Left lung (tissue), 4 donors: ENCODE measurements at regions not wholly inside any gene's neighbourhood (a gene's known extent, or its start where the extent isn't known, plus 50 kb on each side); places are given as distances from the start of the nearest gene placed in this dataset.
"Not testable (repeated sequence)": the region's sequence is repeated elsewhere in the genome, so short reads cannot be mapped to it uniquely, and the experiment has no call there.

Experiments
- ATAC-seq: fragments of 200-7000 bp; cut with Tn5 transposase; one replicate; pipeline ENCODE4 v1.9.1; 2020; ENCODE audit warnings: moderate library complexity
- DNase-seq, 4 donors: peaks; one replicate each; pipeline ENCODE4 v3.0.0-alpha.2; 2013 to 2020
- H3K27ac ChIP-seq, 2 donors: fragments of 200-600 bp; sonication (generic) in 1 of 2; one replicate each; pipeline versions ENCODE4 v1.5.0 to v1.8.0; 2020 to 2021
- H3K27me3 ChIP-seq, 2 donors: fragments of 200-600 bp; sonication (generic) in 1 of 2; one replicate each; pipeline versions ENCODE4 v1.5.0 to v1.8.0; 2020 to 2021
- H3K36me3 ChIP-seq, 2 donors: fragments of 200-600 bp; sonication (generic) in 1 of 2; one replicate each; pipeline versions ENCODE4 v1.5.0 to v1.8.0; 2020 to 2021
- H3K4me1 ChIP-seq, 2 donors: fragments of 200-600 bp; one replicate each; pipeline ENCODE4 v1.8.0; 2021
- H3K4me3 ChIP-seq, 2 donors: fragments of 200-600 bp; sonication (generic) in 1 of 2; one replicate each; pipeline versions ENCODE4 v1.5.0 to v1.8.0; 2020 to 2021; ENCODE audit warnings: mild to moderate bottlenecking in 1 of 2
- H3K9me3 ChIP-seq, 2 donors: fragments of 200-600 bp; sonication (generic) in 1 of 2; one replicate each; pipeline versions ENCODE4 v1.5.0 to v1.8.0; 2020 to 2021
- intact Hi-C, 2 donors: fragments of 100-400 bp; cut with DNase I; formaldehyde crosslinking; loops; one replicate each; pipeline versions ENCODE4 v1.11.2 to v1.14.2; 2022
- TF ChIP-seq, protein P1 (sequence below), 2 donors: fragments of 200-600 bp; sonication (generic) in 1 of 2; IDR thresholded peaks; one replicate each; pipeline versions ENCODE4 v1.5.0 to v1.8.0; 2021; ENCODE audit warnings: antibody characterized with exemption in 2 of 2
- donor health status: DM: no; HTN: yes; CAD: no.
- donor health status: DM: no; HTN: no; CAD: no.

DNA sequence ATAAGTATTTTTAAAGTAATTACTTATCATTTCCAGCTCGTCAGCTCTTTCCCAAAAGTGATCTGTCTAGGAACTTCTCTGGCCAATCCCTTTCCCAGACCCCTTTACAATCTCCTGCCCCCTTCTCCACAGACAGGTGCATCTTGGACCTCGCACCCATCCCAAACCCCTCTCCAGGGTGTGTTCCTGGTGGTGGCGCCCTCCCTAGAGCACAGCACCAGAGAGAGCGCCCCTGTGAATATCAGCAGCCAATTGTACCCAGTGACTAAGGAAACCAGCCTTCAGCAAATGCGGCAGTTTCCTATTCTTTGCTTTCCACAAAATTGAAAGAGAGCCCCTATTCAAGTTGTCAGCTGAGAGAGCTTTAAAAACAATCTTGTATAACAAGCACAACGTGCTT, 157.7 kb downstream of the RNASET2 start:
- TF ChIP-seq, protein P1, sequence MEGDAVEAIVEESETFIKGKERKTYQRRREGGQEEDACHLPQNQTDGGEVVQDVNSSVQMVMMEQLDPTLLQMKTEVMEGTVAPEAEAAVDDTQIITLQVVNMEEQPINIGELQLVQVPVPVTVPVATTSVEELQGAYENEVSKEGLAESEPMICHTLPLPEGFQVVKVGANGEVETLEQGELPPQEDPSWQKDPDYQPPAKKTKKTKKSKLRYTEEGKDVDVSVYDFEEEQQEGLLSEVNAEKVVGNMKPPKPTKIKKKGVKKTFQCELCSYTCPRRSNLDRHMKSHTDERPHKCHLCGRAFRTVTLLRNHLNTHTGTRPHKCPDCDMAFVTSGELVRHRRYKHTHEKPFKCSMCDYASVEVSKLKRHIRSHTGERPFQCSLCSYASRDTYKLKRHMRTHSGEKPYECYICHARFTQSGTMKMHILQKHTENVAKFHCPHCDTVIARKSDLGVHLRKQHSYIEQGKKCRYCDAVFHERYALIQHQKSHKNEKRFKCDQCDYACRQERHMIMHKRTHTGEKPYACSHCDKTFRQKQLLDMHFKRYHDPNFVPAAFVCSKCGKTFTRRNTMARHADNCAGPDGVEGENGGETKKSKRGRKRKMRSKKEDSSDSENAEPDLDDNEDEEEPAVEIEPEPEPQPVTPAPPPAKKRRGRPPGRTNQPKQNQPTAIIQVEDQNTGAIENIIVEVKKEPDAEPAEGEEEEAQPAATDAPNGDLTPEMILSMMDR (IDR thresholded peaks at IDR 0.05) = no peak
- H3K27me3 ChIP-seq = no peaks in the 10 kb centered on the region
- H3K4me3 ChIP-seq = no peak overlapping the region
- H3K27ac ChIP-seq = no peak overlapping the region
- intact Hi-C loops = no loop called here
- DNase-seq (no peak), ATAC-seq (no peak)
- H3K9me3 ChIP-seq = no peaks in the 10 kb centered on the region
- no peaks in the 10 kb centered on the region for H3K36me3 ChIP-seq
- no peaks in the 10 kb centered on the region for H3K4me1 ChIP-seq

GRCh38 chr6:166796610-166797009, 159.7 kb downstream of the RNASET2 start:
- DNase-seq (no peak), ATAC-seq (no peak)
- no peaks in the 10 kb centered on the region for H3K4me1 ChIP-seq
- no peaks in the 10 kb centered on the region for H3K27me3 ChIP-seq
- no peak overlapping the region for H3K4me3 ChIP-seq
- intact Hi-C loops = no loop called here
- no peak overlapping the region for H3K27ac ChIP-seq
- no peaks in the 10 kb centered on the region for H3K9me3 ChIP-seq
- H3K36me3 ChIP-seq = no peaks in the 10 kb centered on the region
- TF ChIP-seq, protein P1 (IDR thresholded peaks at IDR 0.05) = no peak

GRCh38 chr6:166795879-166796278, 160.5 kb downstream of the RNASET2 start:
- H3K4me3 ChIP-seq = no peak overlapping the region
- H3K9me3 ChIP-seq = no peaks in the 10 kb centered on the region
- intact Hi-C loops = no loop called here
- H3K36me3 ChIP-seq = no peaks in the 10 kb centered on the region
- no peaks in the 10 kb centered on the region for H3K4me1 ChIP-seq
- no peak for DNase-seq
- TF ChIP-seq, protein P1 (IDR thresholded peaks at IDR 0.05) = no peak
- H3K27ac ChIP-seq = no peak overlapping the region
- ATAC-seq = no peak
- no peaks in the 10 kb centered on the region for H3K27me3 ChIP-seq

GRCh38 chr6:166790808-166791207, 163.8 kb upstream of the RPS6KA2 start:
- intact Hi-C loops, ATAC-seq, DNase-seq: not testable (repeated sequence)

GRCh38 chr6:166788846-166789529, 161.9 kb upstream of the RPS6KA2 start:
- DNase-seq, H3K36me3 ChIP-seq, ATAC-seq, H3K27ac ChIP-seq, H3K9me3 ChIP-seq, H3K4me1 ChIP-seq, H3K27me3 ChIP-seq, H3K4me3 ChIP-seq: not testable (repeated sequence)
- intact Hi-C loops = loop anchor here in 1 of 2 donors (10.0 kb wide), 1 partner anchor 206 kb away; the partner anchor contains the start of gene CEP43

More at GRCh38 chr6:166790808-166791207, 163.8 kb upstream of the RPS6KA2 start:
- not testable (repeated sequence) for H3K4me1 ChIP-seq, H3K27me3 ChIP-seq, H3K4me3 ChIP-seq, H3K27ac ChIP-seq, H3K36me3 ChIP-seq, H3K9me3 ChIP-seq

DNA sequence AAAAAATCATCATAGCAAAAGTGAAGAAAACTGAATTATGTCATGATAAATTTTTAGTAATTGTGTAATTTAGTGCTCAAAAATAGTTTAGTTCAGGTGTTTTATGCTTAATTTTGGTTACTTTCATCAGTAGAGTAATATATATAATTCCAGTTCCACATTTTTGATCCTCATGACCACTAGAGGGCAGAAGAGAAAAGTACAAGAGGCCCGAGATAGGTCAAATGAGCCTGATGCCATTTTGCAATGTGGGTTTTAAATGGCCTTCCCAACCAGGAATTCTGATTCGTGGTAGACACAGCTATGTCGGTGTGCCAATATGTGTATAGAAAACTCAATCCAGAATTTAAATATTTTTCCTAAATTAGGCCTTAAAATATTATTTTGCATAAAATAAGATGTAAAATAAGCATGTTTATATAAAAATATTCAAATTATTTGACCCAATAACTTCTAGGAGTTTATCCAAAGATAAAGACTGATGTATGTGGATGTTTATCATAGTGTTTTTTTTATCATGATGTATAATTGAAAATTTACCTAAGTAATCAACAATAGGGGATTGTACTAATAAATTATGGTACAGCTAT, 159.7 kb upstream of the RPS6KA2 start:
- peak; percentile 82 for ATAC-seq
- intact Hi-C loops = loop anchor here in 1 of 2 donors (10.0 kb wide), 1 partner anchor 208 kb away; the partner anchor contains the start of gene CEP43

More for the DNA sequence above, 159.7 kb upstream of the RPS6KA2 start:
- DNase-seq = peak in 1 of 4 donors; percentile 56
- Histone ChIP-seq H3K27ac (no peak overlapping the region), H3K9me3 (no peaks in the 10 kb centered on the region), H3K4me1 (no peaks in the 10 kb centered on the region), H3K4me3 (no peak overlapping the region), H3K27me3 (no peaks in the 10 kb centered on the region), H3K36me3 (no peaks in the 10 kb centered on the region)
- TF ChIP-seq, protein P1 (IDR thresholded peaks at IDR 0.05) = peak; percentile 64 to 73
